HEK293 (cell line): ENCODE measurements at regions not wholly inside any gene's neighbourhood (a gene's known extent, or its start where the extent isn't known, plus 50 kb on each side); places are given as distances from the start of the nearest gene placed in this dataset.

Source experiments
- CTCF ChIP-seq: fragments of 450-650 bp; formaldehyde crosslinking; IDR thresholded peaks from 2 replicates; pipeline ENCODE4 v1.5.1; 2016; ENCODE audit warnings: missing biosample characterization, missing genetic modification characterization
- SCRT2 ChIP-seq: fragments of 450-650 bp; formaldehyde crosslinking; IDR thresholded peaks from 2 replicates; pipeline ENCODE4 v1.5.1; 2016; ENCODE audit warnings: missing biosample characterization, missing genetic modification characterization
- ZBTB49 ChIP-seq: fragments of 450-650 bp; formaldehyde crosslinking; IDR thresholded peaks from 2 replicates; pipeline ENCODE4 v1.5.1; 2016; ENCODE audit warnings: missing biosample characterization, missing genetic modification characterization, low read depth
- ZNF121 ChIP-seq: fragments of 450-650 bp; formaldehyde crosslinking; IDR thresholded peaks from 2 replicates; pipeline ENCODE4 v1.5.1; 2016; ENCODE audit warnings: missing biosample characterization, missing genetic modification characterization

GRCh38 chr5:124843596-124843899 is 97.1 kb upstream of the ZNF608 start:
- no peak for TF ChIP-seq SCRT2 (tag by site-specific recombination)
- no peak for TF ChIP-seq CTCF (tag by site-specific recombination)
- TF ChIP-seq ZNF121 (tag by site-specific recombination): no peak
- no peak for TF ChIP-seq ZBTB49 (tag by site-specific recombination)
